ENCODE measurements at regions not wholly inside any gene's neighbourhood (a gene's known extent, or its start where the extent isn't known, plus 50 kb on each side); places are given as distances from the start of the nearest gene placed in this dataset.

DNA sequence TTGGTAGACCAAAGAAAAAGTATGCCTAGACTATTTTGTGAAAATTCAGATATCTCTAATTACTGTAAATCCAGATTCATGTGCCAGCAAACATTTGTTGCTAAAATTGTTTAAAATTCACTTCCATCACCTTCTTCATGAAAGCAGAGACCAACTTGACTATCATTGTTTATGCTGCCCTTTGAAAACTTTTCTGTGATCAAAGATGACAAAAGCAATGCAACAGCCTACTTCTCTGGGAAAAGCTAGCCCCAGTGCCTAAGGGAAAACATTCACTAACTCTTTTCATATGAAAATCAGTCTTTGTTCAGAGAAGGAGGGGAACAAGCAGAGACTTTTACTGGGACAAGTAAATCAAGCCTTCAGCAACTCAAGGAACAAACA, 178.0 kb upstream of the P2RY1 start:
- TF ChIP-seq, protein P1, sequence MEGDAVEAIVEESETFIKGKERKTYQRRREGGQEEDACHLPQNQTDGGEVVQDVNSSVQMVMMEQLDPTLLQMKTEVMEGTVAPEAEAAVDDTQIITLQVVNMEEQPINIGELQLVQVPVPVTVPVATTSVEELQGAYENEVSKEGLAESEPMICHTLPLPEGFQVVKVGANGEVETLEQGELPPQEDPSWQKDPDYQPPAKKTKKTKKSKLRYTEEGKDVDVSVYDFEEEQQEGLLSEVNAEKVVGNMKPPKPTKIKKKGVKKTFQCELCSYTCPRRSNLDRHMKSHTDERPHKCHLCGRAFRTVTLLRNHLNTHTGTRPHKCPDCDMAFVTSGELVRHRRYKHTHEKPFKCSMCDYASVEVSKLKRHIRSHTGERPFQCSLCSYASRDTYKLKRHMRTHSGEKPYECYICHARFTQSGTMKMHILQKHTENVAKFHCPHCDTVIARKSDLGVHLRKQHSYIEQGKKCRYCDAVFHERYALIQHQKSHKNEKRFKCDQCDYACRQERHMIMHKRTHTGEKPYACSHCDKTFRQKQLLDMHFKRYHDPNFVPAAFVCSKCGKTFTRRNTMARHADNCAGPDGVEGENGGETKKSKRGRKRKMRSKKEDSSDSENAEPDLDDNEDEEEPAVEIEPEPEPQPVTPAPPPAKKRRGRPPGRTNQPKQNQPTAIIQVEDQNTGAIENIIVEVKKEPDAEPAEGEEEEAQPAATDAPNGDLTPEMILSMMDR (IDR thresholded peaks at IDR 0.05): no peak
- no peak for TF ChIP-seq POLR2A (IDR thresholded peaks at IDR 0.05)

Data from thyroid gland (tissue), 4 donors.